ENCODE measurements at regions not wholly inside any gene's neighbourhood (a gene's known extent, or its start where the extent isn't known, plus 50 kb on each side); places are given as distances from the start of the nearest gene placed in this dataset.

- DNase-seq (ENCODE audit: low spot score), result no peak
- Mint-ChIP-seq H3K9me3 (ENCODE audit: low read depth) (peaks cover 10% of the 10 kb centered on the region), H3K36me3 (ENCODE audit: low read depth) (no peaks in the 10 kb centered on the region), H3K4me3 (ENCODE audit: unreplicated experiment) (no peak overlapping the region), H3K4me1 (ENCODE audit: low read depth) (no peaks in the 10 kb centered on the region), H3K27me3 (ENCODE audit: low read depth) (no peaks in the 10 kb centered on the region), H3K27ac (ENCODE audit: unreplicated experiment) (no peak overlapping the region)
- TF ChIP-seq, protein P1, sequence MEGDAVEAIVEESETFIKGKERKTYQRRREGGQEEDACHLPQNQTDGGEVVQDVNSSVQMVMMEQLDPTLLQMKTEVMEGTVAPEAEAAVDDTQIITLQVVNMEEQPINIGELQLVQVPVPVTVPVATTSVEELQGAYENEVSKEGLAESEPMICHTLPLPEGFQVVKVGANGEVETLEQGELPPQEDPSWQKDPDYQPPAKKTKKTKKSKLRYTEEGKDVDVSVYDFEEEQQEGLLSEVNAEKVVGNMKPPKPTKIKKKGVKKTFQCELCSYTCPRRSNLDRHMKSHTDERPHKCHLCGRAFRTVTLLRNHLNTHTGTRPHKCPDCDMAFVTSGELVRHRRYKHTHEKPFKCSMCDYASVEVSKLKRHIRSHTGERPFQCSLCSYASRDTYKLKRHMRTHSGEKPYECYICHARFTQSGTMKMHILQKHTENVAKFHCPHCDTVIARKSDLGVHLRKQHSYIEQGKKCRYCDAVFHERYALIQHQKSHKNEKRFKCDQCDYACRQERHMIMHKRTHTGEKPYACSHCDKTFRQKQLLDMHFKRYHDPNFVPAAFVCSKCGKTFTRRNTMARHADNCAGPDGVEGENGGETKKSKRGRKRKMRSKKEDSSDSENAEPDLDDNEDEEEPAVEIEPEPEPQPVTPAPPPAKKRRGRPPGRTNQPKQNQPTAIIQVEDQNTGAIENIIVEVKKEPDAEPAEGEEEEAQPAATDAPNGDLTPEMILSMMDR (IDR thresholded peaks at IDR 0.05), result no peak
Observed at GRCh38 chrX:95662200-95662599, 1022.4 kb upstream of the DIAPH2 start.

DNA sequence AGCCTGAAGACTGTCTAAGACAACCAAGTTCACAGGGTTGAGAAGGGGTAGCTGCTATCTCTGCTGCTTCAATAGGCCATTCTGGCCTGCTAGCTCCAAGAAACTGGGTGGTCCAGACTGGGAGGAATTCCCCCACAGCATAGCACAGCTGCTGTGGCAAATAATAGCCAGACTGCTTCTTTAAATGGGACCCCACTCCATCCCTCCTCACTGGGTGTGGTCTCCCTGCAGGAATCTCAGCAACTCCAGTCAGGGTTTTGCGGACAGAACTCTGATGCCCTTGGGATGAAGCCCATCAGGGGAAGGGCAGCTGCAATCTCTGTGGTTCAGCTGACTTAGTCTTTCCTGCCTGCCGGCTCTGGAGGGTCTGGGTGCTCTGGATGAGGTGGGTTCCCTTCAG is 1018.6 kb upstream of the DIAPH2 start:
- Mint-ChIP-seq H3K4me3 (ENCODE audit: unreplicated experiment) (no peak overlapping the region), H3K9me3 (ENCODE audit: low read depth) (peaks cover 25% of the 10 kb centered on the region), H3K36me3 (ENCODE audit: low read depth) (no peaks in the 10 kb centered on the region), H3K27me3 (ENCODE audit: low read depth) (no peaks in the 10 kb centered on the region), H3K27ac (ENCODE audit: unreplicated experiment) (no peak overlapping the region), H3K4me1 (ENCODE audit: low read depth) (no peaks in the 10 kb centered on the region)
- no peak for DNase-seq (ENCODE audit: low spot score)
- TF ChIP-seq, protein P1 (IDR thresholded peaks at IDR 0.05), result no peak

DNA sequence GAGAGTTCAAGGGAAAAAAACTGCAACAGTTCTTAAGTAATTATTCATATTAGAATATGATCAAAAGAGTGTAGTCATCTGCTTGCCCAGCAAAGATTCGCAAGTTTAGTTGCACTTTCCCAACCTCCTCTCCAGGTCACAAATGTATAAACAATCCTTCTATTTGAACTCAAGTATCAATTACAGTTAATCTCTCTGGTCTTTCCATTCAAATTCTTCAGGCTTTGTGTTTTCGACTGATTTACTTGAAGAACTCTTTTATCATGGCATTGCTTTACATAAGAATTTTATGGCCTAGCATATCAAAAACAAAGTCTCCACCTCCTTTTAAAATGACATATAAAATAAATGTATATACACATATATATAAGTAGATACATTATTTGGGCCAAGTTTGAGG is 1009.6 kb upstream of the DIAPH2 start:
- Mint-ChIP-seq H3K27me3 (ENCODE audit: low read depth) (no peaks in the 10 kb centered on the region), H3K27ac (ENCODE audit: unreplicated experiment) (no peak overlapping the region), H3K4me1 (ENCODE audit: low read depth) (no peaks in the 10 kb centered on the region), H3K9me3 (ENCODE audit: low read depth) (no peaks in the 10 kb centered on the region), H3K36me3 (ENCODE audit: low read depth) (no peaks in the 10 kb centered on the region), H3K4me3 (ENCODE audit: unreplicated experiment) (no peak overlapping the region)
- no peak for DNase-seq (ENCODE audit: low spot score)
- TF ChIP-seq, protein P1 (IDR thresholded peaks at IDR 0.05), result no peak

- Mint-ChIP-seq H3K27ac (ENCODE audit: unreplicated experiment) (no peak overlapping the region), H3K4me3 (ENCODE audit: unreplicated experiment) (no peak overlapping the region), H3K4me1 (ENCODE audit: low read depth) (no peaks in the 10 kb centered on the region), H3K9me3 (ENCODE audit: low read depth) (no peaks in the 10 kb centered on the region), H3K27me3 (ENCODE audit: low read depth) (no peaks in the 10 kb centered on the region), H3K36me3 (ENCODE audit: low read depth) (no peaks in the 10 kb centered on the region)
- DNase-seq (ENCODE audit: low spot score), result no peak
- TF ChIP-seq, protein P1 (IDR thresholded peaks at IDR 0.05), result no peak
Observed at GRCh38 chrX:95675794-95676193, 1008.8 kb upstream of the DIAPH2 start.

DNA sequence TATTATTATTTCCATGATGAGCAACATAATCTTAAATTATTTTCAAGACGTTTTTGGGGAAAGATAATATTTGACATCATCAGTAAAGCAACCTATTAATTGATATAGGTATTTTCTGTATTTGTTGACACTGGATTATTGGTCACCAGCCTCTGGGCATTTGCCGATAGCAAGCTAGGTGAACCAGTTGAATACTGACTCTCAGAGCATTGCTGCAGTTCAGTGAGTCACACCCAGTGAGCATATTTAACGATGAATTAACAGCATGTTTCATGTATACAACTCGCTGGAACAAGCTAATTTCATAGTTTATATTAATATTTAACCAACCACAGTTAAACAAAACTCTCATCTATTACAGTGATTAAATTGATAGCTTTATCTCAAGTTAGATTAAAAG is 1006.0 kb upstream of the DIAPH2 start:
- no peak for DNase-seq (ENCODE audit: low spot score)
- TF ChIP-seq, protein P1 (IDR thresholded peaks at IDR 0.05), result no peak
- Mint-ChIP-seq H3K27ac (ENCODE audit: unreplicated experiment) (no peak overlapping the region), H3K4me3 (ENCODE audit: unreplicated experiment) (no peak overlapping the region), H3K9me3 (ENCODE audit: low read depth) (no peaks in the 10 kb centered on the region), H3K4me1 (ENCODE audit: low read depth) (no peaks in the 10 kb centered on the region), H3K27me3 (ENCODE audit: low read depth) (no peaks in the 10 kb centered on the region), H3K36me3 (ENCODE audit: low read depth) (no peaks in the 10 kb centered on the region)

Data from chondrocyte (in vitro differentiated cells).